ENCODE measurements at regions not wholly inside any gene's neighbourhood (a gene's known extent, or its start where the extent isn't known, plus 50 kb on each side); places are given as distances from the start of the nearest gene placed in this dataset.

- Histone ChIP-seq H3K27ac (ENCODE audit: insufficient read length, low read depth, low read length) (no peak overlapping the region), H3K23ac (ENCODE audit: insufficient read length, low read depth, low read length) (no peak overlapping the region), H2BK15ac (ENCODE audit: low read depth, low read length) (no peak overlapping the region), H4K91ac (ENCODE audit: insufficient read length, low read depth, low read length) (no peak overlapping the region), H3K4ac (ENCODE audit: low read depth, low read length) (no peak overlapping the region), H3K9me3 (ENCODE audit: control insufficient read depth, low read depth, low read length) (peaks cover 5% of the 10 kb centered on the region), H2AK5ac (ENCODE audit: insufficient read length, low read length) (no peak overlapping the region), H3K79me2 (ENCODE audit: insufficient read depth, low read length) (no peaks in the 10 kb centered on the region), H3K4me2 (ENCODE audit: insufficient read depth, insufficient read length, low read length) (no peak overlapping the region), H3K56ac (ENCODE audit: insufficient read length, low read depth, low read length) (no peak overlapping the region), H3K9ac (ENCODE audit: extremely low read depth, insufficient read length, low read length) (no peak overlapping the region), H2BK120ac (ENCODE audit: low read depth, low read length, poor library complexity, severe bottlenecking) (no peak overlapping the region), H3K79me1 (ENCODE audit: insufficient read depth, low read depth, low read length, poor library complexity, severe bottlenecking) (no peaks in the 10 kb centered on the region), H2BK12ac (ENCODE audit: insufficient read length, low read depth, low read length) (no peak overlapping the region), H4K20me1 (ENCODE audit: control insufficient read depth, insufficient read depth, insufficient read length) (no peaks in the 10 kb centered on the region), H3K4me1 (ENCODE audit: insufficient read depth, low read length) (no peaks in the 10 kb centered on the region), H2BK20ac (ENCODE audit: low read depth, low read length, poor library complexity, severe bottlenecking) (no peak overlapping the region), H3T11ph (ENCODE audit: low read length) (no peak overlapping the region), H3K27me3 (ENCODE audit: insufficient read depth, low read length) (no peaks in the 10 kb centered on the region), H4K5ac (ENCODE audit: insufficient read length, low read depth, low read length) (no peak overlapping the region), H2BK5ac (ENCODE audit: insufficient read length, low read length) (no peak overlapping the region), H3K18ac (ENCODE audit: insufficient read length, low read depth, low read length) (no peak overlapping the region), H3K23me2 (ENCODE audit: insufficient read length, low read depth, low read length, poor library complexity, severe bottlenecking) (no peaks in the 10 kb centered on the region), H2AFZ (ENCODE audit: low read length) (no peak overlapping the region), H4K8ac (replicated peaks; ENCODE audit: insufficient read length, low read depth, low read length) (no peak overlapping the region), H3K14ac (ENCODE audit: insufficient read depth, low read length) (no peak overlapping the region)
- H3K9me3 Mint-ChIP-seq, result peaks cover 3 to 4% of the 10 kb centered on the region in 2 experiments; a peak in 2 of 5 replicates
- TF ChIP-seq CTCF (conservative IDR thresholded peaks at IDR 0.05), result no peak
- H3K4me3 Mint-ChIP-seq, result no peak overlapping the region
- peaks cover 0 to 4% (median 3%) of the 10 kb centered on the region in 3 experiments; a peak in 2 of 7 replicates for H3K36me3 Mint-ChIP-seq (ENCODE audit: insufficient read depth in 1 of 3, low read depth in 3 of 3)
- no CpG with 5 or more reads among the region's 3 CpGs for WGBS (ENCODE audit: extremely low coverage, insufficient read length, low lambda C conversion rate)
- no peak overlapping the region for H3K27ac Mint-ChIP-seq
- H3K4me1 Mint-ChIP-seq, result peaks cover 42 to 43% of the 10 kb centered on the region in 2 experiments
- H3K27me3 Mint-ChIP-seq (ENCODE audit: low read depth), result no peaks in the 10 kb centered on the region
- DNase-seq, result no peak
Observed at GRCh38 chr2:212921061-212921460, 230.4 kb downstream of the IKZF2 start.
